Adrenal gland (tissue), 5 donors: ENCODE measurements at regions not wholly inside any gene's neighbourhood (a gene's known extent, or its start where the extent isn't known, plus 50 kb on each side); places are given as distances from the start of the nearest gene placed in this dataset.

Source experiments
- CTCF ChIP-seq, 6 experiments: fragments of 450-650 bp in 4 of 6; fragments of 200-600 bp in 2 of 6; sonication (generic) in 1 of 6; IDR thresholded peaks; 1 replicate in 5 of 6; 2 replicates in 1 of 6; pipeline versions ENCODE4 v1.5.1 to v1.8.0; 2016 to 2021; ENCODE audit warnings: antibody characterized with exemption in 6 of 6, mild to moderate bottlenecking in 2 of 6, moderate library complexity in 1 of 6
- POLR2A ChIP-seq, 2 donors: fragments of 450-650 bp; IDR thresholded peaks; one replicate each; pipeline ENCODE4 v1.6.1; 2017; ENCODE audit warnings: antibody characterized with exemption in 2 of 2, mild to moderate bottlenecking in 2 of 2, moderate library complexity in 1 of 2
- donor health status: DM: no; HTN: no; CAD: no.

GRCh38 chr2:43143756-43144155 lies 82.7 kb downstream of the ZFP36L2 start:
- TF ChIP-seq CTCF (IDR thresholded peaks at IDR 0.05) (no peak), POLR2A (IDR thresholded peaks at IDR 0.05) (no peak)
